ENCODE measurements at regions not wholly inside any gene's neighbourhood (a gene's known extent, or its start where the extent isn't known, plus 50 kb on each side); places are given as distances from the start of the nearest gene placed in this dataset.

DNA sequence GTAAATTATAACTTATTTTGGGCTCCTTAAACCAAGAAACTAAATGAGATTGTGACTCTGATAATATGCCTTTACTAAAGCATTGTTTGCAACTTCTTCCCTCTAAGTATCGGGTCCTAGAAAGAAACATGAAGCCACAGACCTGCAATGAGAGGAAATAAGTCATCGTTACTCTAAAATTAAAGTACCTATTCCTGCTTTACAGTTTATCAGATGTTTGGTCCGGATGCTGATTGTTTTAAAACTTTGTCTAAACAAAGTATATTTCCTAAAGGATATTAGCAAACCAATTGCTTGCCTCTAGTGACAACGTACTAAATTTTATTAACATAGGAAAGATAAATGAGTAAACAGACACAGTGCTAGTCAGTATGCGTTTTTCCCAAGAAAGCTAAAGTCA, 216.8 kb downstream of the GJA1 start:
- Mint-ChIP-seq H3K36me3 (ENCODE audit: low read depth) (no peaks in the 10 kb centered on the region), H3K27ac (peak overlapping the region; percentile 24), H3K27me3 (ENCODE audit: low read depth, poor library complexity) (no peaks in the 10 kb centered on the region), H3K9me3 (no peaks in the 10 kb centered on the region), H3K4me3 (no peak overlapping the region), H3K4me1 (peaks cover 23% of the 10 kb centered on the region)
- TF ChIP-seq, protein P1, sequence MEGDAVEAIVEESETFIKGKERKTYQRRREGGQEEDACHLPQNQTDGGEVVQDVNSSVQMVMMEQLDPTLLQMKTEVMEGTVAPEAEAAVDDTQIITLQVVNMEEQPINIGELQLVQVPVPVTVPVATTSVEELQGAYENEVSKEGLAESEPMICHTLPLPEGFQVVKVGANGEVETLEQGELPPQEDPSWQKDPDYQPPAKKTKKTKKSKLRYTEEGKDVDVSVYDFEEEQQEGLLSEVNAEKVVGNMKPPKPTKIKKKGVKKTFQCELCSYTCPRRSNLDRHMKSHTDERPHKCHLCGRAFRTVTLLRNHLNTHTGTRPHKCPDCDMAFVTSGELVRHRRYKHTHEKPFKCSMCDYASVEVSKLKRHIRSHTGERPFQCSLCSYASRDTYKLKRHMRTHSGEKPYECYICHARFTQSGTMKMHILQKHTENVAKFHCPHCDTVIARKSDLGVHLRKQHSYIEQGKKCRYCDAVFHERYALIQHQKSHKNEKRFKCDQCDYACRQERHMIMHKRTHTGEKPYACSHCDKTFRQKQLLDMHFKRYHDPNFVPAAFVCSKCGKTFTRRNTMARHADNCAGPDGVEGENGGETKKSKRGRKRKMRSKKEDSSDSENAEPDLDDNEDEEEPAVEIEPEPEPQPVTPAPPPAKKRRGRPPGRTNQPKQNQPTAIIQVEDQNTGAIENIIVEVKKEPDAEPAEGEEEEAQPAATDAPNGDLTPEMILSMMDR (IDR thresholded peaks at IDR 0.05): no peak
- DNase-seq: no peak

DNA sequence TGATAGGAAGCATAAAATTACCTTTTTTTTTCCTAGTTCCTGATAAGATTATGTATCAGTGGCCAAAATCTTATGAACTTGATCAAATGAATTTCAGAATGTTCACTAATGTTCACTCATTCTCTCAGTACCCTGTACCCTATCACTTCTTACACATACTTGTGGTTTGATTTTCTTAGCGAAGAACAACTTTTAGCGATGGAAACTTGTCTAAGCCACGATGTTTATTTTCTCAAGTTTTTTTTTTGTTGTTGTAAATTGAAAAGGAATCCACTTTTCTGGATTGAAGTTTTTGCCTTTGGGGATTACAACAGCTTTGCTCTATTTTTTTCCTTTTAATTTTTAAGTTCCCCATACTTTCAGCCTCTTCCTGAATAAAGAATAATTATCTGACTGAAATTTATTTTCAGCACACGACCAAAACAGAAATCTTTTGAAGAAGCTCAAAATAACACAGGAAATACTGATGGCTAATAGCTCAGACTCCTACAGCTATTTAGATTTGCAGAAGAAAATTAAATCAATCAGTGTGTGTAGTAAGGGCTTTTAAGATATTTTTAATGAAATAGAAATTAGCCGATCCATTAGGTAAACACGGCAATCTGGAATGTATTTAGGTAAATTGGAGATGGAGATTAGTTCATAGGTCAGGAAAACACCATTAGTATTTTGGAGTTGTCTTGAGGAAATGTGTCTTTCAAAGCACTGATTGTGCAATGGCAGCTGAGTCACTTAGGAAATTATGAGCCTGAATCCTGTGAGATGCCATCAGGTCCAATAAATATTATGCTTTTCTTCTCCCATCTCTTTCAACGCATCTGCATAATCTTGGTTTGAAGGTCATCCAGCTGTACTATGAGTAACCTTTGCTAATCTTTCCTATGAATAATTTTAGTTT, 217.5 kb downstream of the GJA1 start:
- no peaks in the 10 kb centered on the region for H3K36me3 Mint-ChIP-seq (ENCODE audit: low read depth)
- peaks cover 23% of the 10 kb centered on the region for H3K4me1 Mint-ChIP-seq
- H3K27me3 Mint-ChIP-seq (ENCODE audit: low read depth, poor library complexity): no peaks in the 10 kb centered on the region
- no peak overlapping the region for H3K4me3 Mint-ChIP-seq
- TF ChIP-seq, protein P1 (IDR thresholded peaks at IDR 0.05): no peak
- no peak for DNase-seq
- H3K9me3 Mint-ChIP-seq: no peaks in the 10 kb centered on the region
- H3K27ac Mint-ChIP-seq: peak overlapping the region; percentile 12

DNA sequence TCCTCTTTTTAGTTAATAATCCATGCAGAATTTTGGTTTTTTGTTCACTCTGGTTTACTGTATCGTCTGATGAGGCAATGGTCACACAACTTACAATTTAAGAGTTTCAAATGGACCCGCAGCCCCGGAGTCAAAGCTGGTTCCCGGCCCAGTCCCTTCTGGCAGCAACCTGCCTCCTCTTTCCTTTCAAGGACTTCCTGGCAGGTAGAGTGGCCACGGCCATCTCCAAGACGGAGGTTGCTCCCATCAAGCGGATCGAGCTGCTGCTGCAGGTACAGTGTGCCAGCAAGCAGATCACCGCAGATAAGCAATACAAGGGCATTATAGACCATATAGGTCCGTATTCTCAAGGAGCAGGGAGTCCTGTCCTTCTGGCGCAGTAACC, 218.2 kb downstream of the GJA1 start:
- no peaks in the 10 kb centered on the region for H3K36me3 Mint-ChIP-seq (ENCODE audit: low read depth)
- H3K4me1 Mint-ChIP-seq: peaks cover 23% of the 10 kb centered on the region
- no peaks in the 10 kb centered on the region for H3K9me3 Mint-ChIP-seq
- TF ChIP-seq, protein P1 (IDR thresholded peaks at IDR 0.05): no peak
- H3K27me3 Mint-ChIP-seq (ENCODE audit: low read depth, poor library complexity): no peaks in the 10 kb centered on the region
- H3K27ac Mint-ChIP-seq: no peak overlapping the region
- no peak overlapping the region for H3K4me3 Mint-ChIP-seq
- no peak for DNase-seq

DNA sequence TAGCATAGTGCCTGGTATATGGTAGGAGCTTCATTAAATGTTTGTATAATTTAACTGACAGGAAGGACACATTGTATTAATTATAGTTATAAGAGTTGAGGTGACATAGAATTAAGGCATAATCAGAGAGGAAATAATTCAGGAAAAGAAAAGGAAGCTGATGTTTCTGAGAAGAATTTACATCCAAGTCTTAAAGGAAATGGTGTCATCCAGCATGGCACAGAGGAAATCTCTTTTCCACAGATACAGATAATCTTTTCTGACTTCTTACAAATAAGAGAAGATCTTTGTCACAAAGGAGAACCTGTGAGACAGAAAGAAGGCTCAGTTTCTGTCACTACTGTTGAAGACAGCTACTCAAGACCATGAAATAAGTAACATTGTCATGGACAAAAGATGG, 222.5 kb downstream of the GJA1 start:
- no peaks in the 10 kb centered on the region for H3K27me3 Mint-ChIP-seq (ENCODE audit: low read depth, poor library complexity)
- H3K9me3 Mint-ChIP-seq: no peaks in the 10 kb centered on the region
- H3K4me3 Mint-ChIP-seq: no peak overlapping the region
- peaks cover 7% of the 10 kb centered on the region for H3K4me1 Mint-ChIP-seq
- no peaks in the 10 kb centered on the region for H3K36me3 Mint-ChIP-seq (ENCODE audit: low read depth)
- no peak overlapping the region for H3K27ac Mint-ChIP-seq
- DNase-seq: no peak
- TF ChIP-seq, protein P1 (IDR thresholded peaks at IDR 0.05): no peak

DNA sequence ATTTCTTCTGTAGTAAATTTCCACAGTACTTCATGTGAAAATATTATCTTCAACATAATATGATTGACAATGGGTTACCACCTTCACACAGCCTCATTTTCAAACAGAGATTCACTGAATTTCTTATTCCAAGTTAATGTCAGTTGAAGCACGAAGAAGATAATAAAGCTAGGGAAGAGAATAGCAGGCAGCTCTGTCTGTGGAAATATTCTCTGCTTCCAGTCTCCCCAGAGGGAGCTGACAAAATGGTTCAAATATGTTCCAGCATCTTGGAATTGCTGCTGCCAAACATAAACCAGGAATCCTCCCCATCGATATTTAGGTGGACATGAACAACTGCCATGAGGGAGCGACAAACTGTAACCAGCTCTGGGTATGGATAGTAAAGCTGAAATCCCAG, 224.8 kb downstream of the GJA1 start:
- H3K4me3 Mint-ChIP-seq: no peak overlapping the region
- no peaks in the 10 kb centered on the region for H3K4me1 Mint-ChIP-seq
- no peak overlapping the region for H3K27ac Mint-ChIP-seq
- H3K36me3 Mint-ChIP-seq (ENCODE audit: low read depth): no peaks in the 10 kb centered on the region
- no peaks in the 10 kb centered on the region for H3K27me3 Mint-ChIP-seq (ENCODE audit: low read depth, poor library complexity)
- TF ChIP-seq, protein P1 (IDR thresholded peaks at IDR 0.05): no peak
- no peaks in the 10 kb centered on the region for H3K9me3 Mint-ChIP-seq
- no peak for DNase-seq

DNA sequence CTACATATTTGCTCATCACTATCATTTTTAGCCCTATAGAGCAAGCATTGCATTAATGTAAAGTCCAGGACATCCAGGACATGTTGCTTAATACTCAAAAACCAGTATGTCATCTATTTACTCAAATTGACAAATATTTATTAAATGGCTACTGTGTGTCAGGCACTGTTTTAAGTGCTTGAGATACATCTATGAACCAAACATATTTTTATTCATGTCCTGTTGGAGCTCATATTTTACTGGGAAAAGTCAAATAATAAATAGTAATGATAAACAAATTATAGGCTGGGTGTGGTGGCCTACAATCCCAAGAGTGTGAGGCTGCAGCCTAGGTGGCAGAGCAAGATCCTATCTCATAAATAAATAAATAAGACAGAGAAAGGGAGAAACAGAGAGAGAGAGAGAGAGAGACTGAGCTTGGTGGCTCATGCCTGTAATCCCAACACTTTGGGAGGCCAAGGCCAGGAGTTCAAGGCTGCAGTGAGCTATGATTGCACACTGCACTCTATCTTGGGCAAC, 227.9 kb downstream of the GJA1 start:
- H3K4me3 Mint-ChIP-seq: no peak overlapping the region
- TF ChIP-seq, protein P1 (IDR thresholded peaks at IDR 0.05): no peak

More for the DNA sequence above, 227.9 kb downstream of the GJA1 start:
- Mint-ChIP-seq H3K9me3 (no peaks in the 10 kb centered on the region), H3K27ac (no peak overlapping the region), H3K36me3 (ENCODE audit: low read depth) (no peaks in the 10 kb centered on the region), H3K27me3 (ENCODE audit: low read depth, poor library complexity) (no peaks in the 10 kb centered on the region), H3K4me1 (peaks cover 7% of the 10 kb centered on the region)
- no peak for DNase-seq

Measured in nephron progenitor cell (in vitro differentiated cells).